Inflammatory macrophage (primary cell): ENCODE measurements at regions not wholly inside any gene's neighbourhood (a gene's known extent, or its start where the extent isn't known, plus 50 kb on each side); places are given as distances from the start of the nearest gene placed in this dataset.
"Not testable (repeated sequence)": the region's sequence is repeated elsewhere in the genome, so short reads cannot be mapped to it uniquely, and the experiment has no call there.

Experiments used
- DNase-seq, 2 donors: peaks; one replicate each; pipeline ENCODE4 v3.0.0-alpha.2; 2020 to 2022

- no peak for DNase-seq
Measured at GRCh38 chr13:60671386-60671785, 274.4 kb downstream of the TDRD3 start.

GRCh38 chr13:60663788-60664187, 266.8 kb downstream of the TDRD3 start:
- DNase-seq: no peak

GRCh38 chr13:60662595-60662994, 265.6 kb downstream of the TDRD3 start:
- DNase-seq: no peak

GRCh38 chr13:60661521-60661920, 264.5 kb downstream of the TDRD3 start:
- no peak for DNase-seq

GRCh38 chr13:60657586-60657985, 260.6 kb downstream of the TDRD3 start:
- DNase-seq: not testable (repeated sequence)

- DNase-seq: no peak
Measured at GRCh38 chr13:60655256-60655655, 258.2 kb downstream of the TDRD3 start.

- DNase-seq: no peak
Measured at GRCh38 chr13:60654415-60654814, 257.4 kb downstream of the TDRD3 start.

- no peak for DNase-seq
Measured at GRCh38 chr13:60647547-60647946, 250.5 kb downstream of the TDRD3 start.

- DNase-seq: no peak
Measured at GRCh38 chr13:60646620-60647019, 249.6 kb downstream of the TDRD3 start.

- DNase-seq: no peak
Measured at GRCh38 chr13:60645676-60646075, 248.7 kb downstream of the TDRD3 start.

- DNase-seq: no peak
Measured at GRCh38 chr13:60642552-60642951, 245.5 kb downstream of the TDRD3 start.

GRCh38 chr13:60629158-60629557, 232.1 kb downstream of the TDRD3 start:
- DNase-seq: no peak

GRCh38 chr13:60627071-60627686, 230.2 kb downstream of the TDRD3 start:
- DNase-seq: peak in 1 of 2 donors; percentile 4
